ENCODE measurements at regions not wholly inside any gene's neighbourhood (a gene's known extent, or its start where the extent isn't known, plus 50 kb on each side); places are given as distances from the start of the nearest gene placed in this dataset.

DNA sequence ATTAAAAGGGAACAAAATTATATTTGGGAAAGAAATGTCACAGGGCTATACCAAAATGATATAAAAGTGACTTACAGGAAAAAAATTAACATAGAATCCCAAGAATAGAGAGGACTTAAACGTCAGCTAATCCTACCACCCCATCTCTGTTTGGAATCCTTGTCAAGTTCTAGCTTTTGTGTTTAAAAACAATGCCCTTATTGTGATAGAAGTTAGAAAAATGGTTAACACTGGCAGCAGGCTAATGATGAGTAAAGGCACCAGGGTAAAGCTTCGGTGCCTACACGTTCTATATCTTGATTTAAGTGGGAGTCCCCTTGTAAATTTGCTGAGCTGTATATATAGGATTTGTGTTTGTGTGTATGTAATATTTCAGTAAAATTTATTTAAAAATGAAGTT lies 453.3 kb upstream of the TENM4 start:
- TF ChIP-seq, protein P1, sequence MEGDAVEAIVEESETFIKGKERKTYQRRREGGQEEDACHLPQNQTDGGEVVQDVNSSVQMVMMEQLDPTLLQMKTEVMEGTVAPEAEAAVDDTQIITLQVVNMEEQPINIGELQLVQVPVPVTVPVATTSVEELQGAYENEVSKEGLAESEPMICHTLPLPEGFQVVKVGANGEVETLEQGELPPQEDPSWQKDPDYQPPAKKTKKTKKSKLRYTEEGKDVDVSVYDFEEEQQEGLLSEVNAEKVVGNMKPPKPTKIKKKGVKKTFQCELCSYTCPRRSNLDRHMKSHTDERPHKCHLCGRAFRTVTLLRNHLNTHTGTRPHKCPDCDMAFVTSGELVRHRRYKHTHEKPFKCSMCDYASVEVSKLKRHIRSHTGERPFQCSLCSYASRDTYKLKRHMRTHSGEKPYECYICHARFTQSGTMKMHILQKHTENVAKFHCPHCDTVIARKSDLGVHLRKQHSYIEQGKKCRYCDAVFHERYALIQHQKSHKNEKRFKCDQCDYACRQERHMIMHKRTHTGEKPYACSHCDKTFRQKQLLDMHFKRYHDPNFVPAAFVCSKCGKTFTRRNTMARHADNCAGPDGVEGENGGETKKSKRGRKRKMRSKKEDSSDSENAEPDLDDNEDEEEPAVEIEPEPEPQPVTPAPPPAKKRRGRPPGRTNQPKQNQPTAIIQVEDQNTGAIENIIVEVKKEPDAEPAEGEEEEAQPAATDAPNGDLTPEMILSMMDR (IDR thresholded peaks at IDR 0.05 in 4 of 5, conservative IDR thresholded peaks at IDR 0.05 in 1 of 5), result no peak
- no peak for TF ChIP-seq POLR2A (IDR thresholded peaks at IDR 0.05)
- in situ Hi-C loops (cut with MboI; ENCODE audit: low sequenced_read_pairs in 4 of 4), result no loop called here
- Histone ChIP-seq H3K4me3 (no peak overlapping the region), H3K27ac (no peak overlapping the region), H3K36me3 (no peaks in the 10 kb centered on the region), H3K9me3 (no peaks in the 10 kb centered on the region), H3K4me1 (peaks cover 0 to 6% of the 10 kb centered on the region in 2 donors), H3K27me3 (no peaks in the 10 kb centered on the region)
- intact Hi-C loops (cut with DNase I; ENCODE audit: low total_unique reads), result no loop called here
- DNase-seq (no peak), ATAC-seq (no peak)

GRCh38 chr11:79890272-79890671 lies 449.4 kb upstream of the TENM4 start:
- Histone ChIP-seq H3K4me3 (no peak overlapping the region), H3K4me1 (no peaks in the 10 kb centered on the region), H3K36me3 (no peaks in the 10 kb centered on the region), H3K27me3 (no peaks in the 10 kb centered on the region), H3K27ac (no peak overlapping the region), H3K9me3 (no peaks in the 10 kb centered on the region)
- TF ChIP-seq POLR2A (IDR thresholded peaks at IDR 0.05), result no peak
- TF ChIP-seq, protein P1 (IDR thresholded peaks at IDR 0.05 in 4 of 5, conservative IDR thresholded peaks at IDR 0.05 in 1 of 5), result no peak
- DNase-seq, result no peak
- in situ Hi-C loops (cut with MboI; ENCODE audit: low sequenced_read_pairs in 4 of 4) (no loop called here), intact Hi-C loops (cut with DNase I; ENCODE audit: low total_unique reads) (no loop called here)
- ATAC-seq, result no peak

GRCh38 chr11:79864882-79865281 lies 424.1 kb upstream of the TENM4 start:
- Histone ChIP-seq H3K4me3 (no peak overlapping the region), H3K36me3 (no peaks in the 10 kb centered on the region), H3K9me3 (no peaks in the 10 kb centered on the region), H3K27ac (no peak overlapping the region), H3K4me1 (no peaks in the 10 kb centered on the region), H3K27me3 (no peaks in the 10 kb centered on the region)
- ATAC-seq (no peak), DNase-seq (no peak)
- intact Hi-C loops (cut with DNase I; ENCODE audit: low total_unique reads), result no loop called here
- TF ChIP-seq, protein P1 (IDR thresholded peaks at IDR 0.05 in 4 of 5, conservative IDR thresholded peaks at IDR 0.05 in 1 of 5), result no peak
- TF ChIP-seq POLR2A (IDR thresholded peaks at IDR 0.05), result no peak
- in situ Hi-C loops (cut with MboI; ENCODE audit: low sequenced_read_pairs in 4 of 4), result no loop called here

- no peak for ATAC-seq
- no peaks in the 10 kb centered on the region for H3K9me3 ChIP-seq
- TF ChIP-seq, protein P1 (IDR thresholded peaks at IDR 0.05 in 4 of 5, conservative IDR thresholded peaks at IDR 0.05 in 1 of 5), result no peak
- no peak for TF ChIP-seq POLR2A (IDR thresholded peaks at IDR 0.05)
Measured at GRCh38 chr11:79860336-79860735, 419.5 kb upstream of the TENM4 start.

More at GRCh38 chr11:79860336-79860735, 419.5 kb upstream of the TENM4 start:
- no peaks in the 10 kb centered on the region for H3K4me1 ChIP-seq
- H3K4me3 ChIP-seq, result no peak overlapping the region
- in situ Hi-C loops (cut with MboI; ENCODE audit: low sequenced_read_pairs in 4 of 4), result no loop called here
- no peaks in the 10 kb centered on the region for H3K27me3 ChIP-seq
- no peaks in the 10 kb centered on the region for H3K36me3 ChIP-seq
- intact Hi-C loops (cut with DNase I; ENCODE audit: low total_unique reads), result no loop called here
- H3K27ac ChIP-seq, result no peak overlapping the region
- no peak for DNase-seq

Data from gastrocnemius medialis (tissue), 4 donors.